Ishikawa (cell line): ENCODE measurements at regions not wholly inside any gene's neighbourhood (a gene's known extent, or its start where the extent isn't known, plus 50 kb on each side); places are given as distances from the start of the nearest gene placed in this dataset.

Source experiments
- CEBPB ChIP-seq: IDR thresholded peaks from 2 replicates; pipeline ENCODE4 v1.6.1; 2012
- CREB1 ChIP-seq: IDR thresholded peaks from 2 replicates; pipeline ENCODE4 v1.6.1; 2012; ENCODE audit warnings: low read depth
- EGR1 ChIP-seq: IDR thresholded peaks from 2 replicates; pipeline ENCODE4 v1.6.1; 2012
- EP300 ChIP-seq: IDR thresholded peaks from 2 replicates; pipeline ENCODE4 v1.6.1; 2012; ENCODE audit warnings: borderline replicate concordance
- FOXM1 ChIP-seq: IDR thresholded peaks from 2 replicates; pipeline ENCODE4 v1.6.1; 2012; ENCODE audit warnings: low read depth, borderline replicate concordance
- NFIC ChIP-seq: IDR thresholded peaks from 2 replicates; pipeline ENCODE4 v1.6.1; 2012
- RAD21 ChIP-seq: IDR thresholded peaks from 2 replicates; pipeline ENCODE4 v1.6.1; 2012; ENCODE audit warnings: low read depth
- REST ChIP-seq: IDR thresholded peaks from 2 replicates; pipeline ENCODE4 v1.6.1; 2012; ENCODE audit warnings: low read depth, mild to moderate bottlenecking
- TAF1 ChIP-seq: IDR thresholded peaks from 2 replicates; pipeline ENCODE4 v1.6.1; 2012; ENCODE audit warnings: low read depth, mild to moderate bottlenecking
- TCF12 ChIP-seq: IDR thresholded peaks from 2 replicates; pipeline ENCODE4 v1.6.1; 2012; ENCODE audit warnings: low read depth
- TEAD4 ChIP-seq: IDR thresholded peaks from 2 replicates; pipeline ENCODE4 v1.6.1; 2012
- USF1 ChIP-seq: IDR thresholded peaks from 2 replicates; pipeline ENCODE4 v1.6.1; 2012
- YY1 ChIP-seq: IDR thresholded peaks from 2 replicates; pipeline ENCODE4 v1.6.1; 2012; ENCODE audit warnings: low read depth
- ZBTB7A ChIP-seq: IDR thresholded peaks from 2 replicates; pipeline ENCODE4 v1.6.1; 2012; ENCODE audit warnings: low read depth
- TF ChIP-seq, protein P1 (sequence below): IDR thresholded peaks from 2 replicates; pipeline ENCODE4 v1.6.1; 2012

GRCh38 chr6:14596410-14596809 is 478.8 kb downstream of the CD83 start:
- TF ChIP-seq REST: no peak
- TF ChIP-seq FOXM1: no peak
- no peak for TF ChIP-seq EGR1

- TF ChIP-seq TCF12 (no peak), TAF1 (no peak), YY1 (no peak), CREB1 (no peak), ZBTB7A (no peak), USF1 (no peak), FOXM1 (no peak), EP300 (no peak), RAD21 (no peak), TEAD4 (no peak), CEBPB (no peak), EGR1 (no peak), REST (no peak), NFIC (no peak)
- TF ChIP-seq, protein P1, sequence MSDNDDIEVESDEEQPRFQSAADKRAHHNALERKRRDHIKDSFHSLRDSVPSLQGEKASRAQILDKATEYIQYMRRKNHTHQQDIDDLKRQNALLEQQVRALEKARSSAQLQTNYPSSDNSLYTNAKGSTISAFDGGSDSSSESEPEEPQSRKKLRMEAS: no peak
Measured at GRCh38 chr6:14597090-14597489, 479.5 kb downstream of the CD83 start.

DNA sequence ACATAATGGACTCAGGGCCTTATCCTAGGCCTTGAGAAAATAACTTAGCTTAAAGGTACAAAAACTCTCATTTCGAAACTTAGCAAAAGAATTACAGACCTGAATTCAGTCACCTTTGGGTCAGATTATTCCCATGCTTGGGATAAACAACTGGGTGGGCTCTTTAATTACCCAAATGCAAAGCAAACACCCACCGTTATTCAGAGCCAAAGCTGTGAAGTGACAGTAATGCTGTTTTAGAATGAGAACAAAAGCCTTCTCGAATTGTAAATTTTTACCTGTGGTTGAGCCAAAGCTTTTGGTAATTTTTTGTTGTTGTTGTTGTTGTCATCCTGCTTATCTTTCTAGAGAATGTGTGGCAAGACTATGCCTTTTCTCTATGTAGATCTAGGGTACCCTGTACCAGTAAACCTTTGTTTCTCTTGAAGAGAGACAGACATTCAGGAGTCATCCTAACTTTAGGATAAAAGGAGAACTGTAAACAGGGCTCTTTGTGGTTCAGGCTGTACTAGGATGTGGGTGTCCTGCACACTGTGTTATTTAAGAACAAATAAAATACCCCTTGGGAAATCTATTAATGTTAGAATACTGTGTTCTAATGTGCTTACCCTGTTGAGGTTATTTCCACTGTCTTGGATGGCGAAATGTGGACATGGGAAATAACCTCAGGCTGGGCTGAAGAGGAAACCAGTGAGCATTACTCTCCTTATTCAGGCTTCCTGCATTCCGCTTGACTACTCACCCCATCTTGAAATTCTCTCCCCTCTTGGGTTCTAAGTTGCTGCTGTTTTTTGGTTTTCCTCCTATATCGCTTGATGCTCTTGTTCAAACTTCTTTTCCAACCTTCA is 480.7 kb downstream of the CD83 start:
- TF ChIP-seq, protein P1: no peak
- TF ChIP-seq RAD21: no peak
- TF ChIP-seq NFIC: no peak
- no peak for TF ChIP-seq REST
- no peak for TF ChIP-seq ZBTB7A
- no peak for TF ChIP-seq FOXM1
- TF ChIP-seq TEAD4: no peak
- TF ChIP-seq USF1: no peak
- no peak for TF ChIP-seq CEBPB
- TF ChIP-seq TCF12: no peak
- no peak for TF ChIP-seq CREB1
- TF ChIP-seq EGR1: no peak
- no peak for TF ChIP-seq EP300
- TF ChIP-seq YY1: no peak

DNA sequence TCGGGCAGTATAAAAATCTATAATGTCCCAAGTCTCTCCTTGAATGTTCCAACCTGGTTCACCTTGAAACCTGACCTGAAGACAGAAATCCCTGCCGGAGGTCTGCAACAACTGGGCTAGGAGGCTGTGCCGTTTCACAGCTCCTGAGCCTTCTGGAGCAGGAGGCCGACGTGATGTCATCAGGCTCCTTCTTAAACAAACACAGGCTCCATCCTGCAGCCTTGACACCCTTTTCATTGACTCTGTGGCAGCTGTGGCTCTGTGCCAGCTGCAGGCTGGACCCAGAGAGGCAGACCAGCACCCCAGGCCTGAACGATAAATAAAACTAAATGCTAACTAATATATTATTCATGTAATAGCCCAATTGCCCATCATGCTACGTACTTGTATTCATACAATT is 483.9 kb downstream of the CD83 start:
- TF ChIP-seq, protein P1: no peak
- no peak for TF ChIP-seq TCF12
- TF ChIP-seq TAF1: no peak
- TF ChIP-seq REST: no peak
- TF ChIP-seq EP300: no peak
- TF ChIP-seq YY1: no peak
- no peak for TF ChIP-seq FOXM1
- no peak for TF ChIP-seq RAD21
- TF ChIP-seq CEBPB: no peak
- TF ChIP-seq ZBTB7A: no peak
- TF ChIP-seq CREB1: no peak
- TF ChIP-seq TEAD4: no peak
- TF ChIP-seq USF1: no peak
- TF ChIP-seq NFIC: no peak
- no peak for TF ChIP-seq EGR1
